ENCODE measurements at regions not wholly inside any gene's neighbourhood (a gene's known extent, or its start where the extent isn't known, plus 50 kb on each side); places are given as distances from the start of the nearest gene placed in this dataset.
"Not testable (repeated sequence)": the region's sequence is repeated elsewhere in the genome, so short reads cannot be mapped to it uniquely, and the experiment has no call there.

- Histone ChIP-seq H2AFZ (ENCODE audit: low read depth, low read length) (no peak overlapping the region), H3K9ac (replicated peaks; ENCODE audit: extremely low read depth, insufficient read depth, low read length) (no peak overlapping the region), H3K4me2 (ENCODE audit: insufficient read depth, low read length) (no peak overlapping the region), H3K27me3 (ENCODE audit: control insufficient read depth in 2 of 2, insufficient read depth in 2 of 2, low read length in 2 of 2) (no peaks in the 10 kb centered on the region), H3K9me3 (replicated peaks; ENCODE audit: control insufficient read depth, insufficient read depth, low read length) (no peaks in the 10 kb centered on the region), H4K20me1 (replicated peaks; ENCODE audit: control insufficient read depth, extremely low read depth, insufficient read depth, low read length) (no peaks in the 10 kb centered on the region), H3K4me1 (ENCODE audit: control insufficient read depth, extremely low read depth, insufficient read depth, low read length) (no peaks in the 10 kb centered on the region), H3K79me2 (ENCODE audit: control insufficient read depth, insufficient read depth, low read length) (no peaks in the 10 kb centered on the region), H3K9me1 (replicated peaks; ENCODE audit: control insufficient read depth, extremely low read depth, insufficient read depth, low read length) (no peaks in the 10 kb centered on the region), H3K27ac (ENCODE audit: insufficient read depth, low read depth, low read length) (no peak overlapping the region), H3K4me3 (replicated peaks in 1 of 3; ENCODE audit: insufficient read depth in 1 of 3, low read depth in 1 of 3, low read length in 3 of 3) (no peak overlapping the region), H3K36me3 (ENCODE audit: control insufficient read depth in 2 of 2, extremely low read depth in 1 of 2, insufficient read depth in 2 of 2, low read length in 2 of 2) (no peaks in the 10 kb centered on the region)
- POLR2A ChIA-PET = no interaction called here
- TF ChIP-seq MAX (IDR thresholded peaks at IDR 0.05; ENCODE audit: insufficient read depth, insufficient read length) (no peak), EZH2 (IDR thresholded peaks at IDR 0.05; ENCODE audit: borderline replicate concordance, low read depth, low read length, severe bottlenecking) (no peak), CTCF (IDR thresholded peaks at IDR 0.05; ENCODE audit: extremely low read depth in 1 of 2, insufficient read depth in 1 of 2, low read depth in 1 of 2, low read length in 2 of 2) (no peak), MYC (IDR thresholded peaks at IDR 0.05; ENCODE audit: low read depth, low read length) (no peak), FOS (IDR thresholded peaks at IDR 0.05; ENCODE audit: borderline replicate concordance, insufficient read depth, low read length) (no peak)
- no TSS peak for BruUV-seq (replicated peaks)
- intact Hi-C loops (cut with micrococcal nuclease) (no loop called here), dilution Hi-C loops (cut with MboI; ENCODE audit: extremely low pct_ligation_motif_present, low sequenced_read_pairs) (no loop called here)
- FAIRE-seq = no peak
- CTCF ChIA-PET = no interaction called here
- DNase-seq (ENCODE audit: low read depth, low spot score) = no peak
These were observed 961.5 kb downstream of the FAM181B start for GRCh38 chr11:81772166-81772565.

GRCh38 chr11:81769906-81770305 lies 963.8 kb downstream of the FAM181B start:
- H3K9ac ChIP-seq (replicated peaks; ENCODE audit: extremely low read depth, insufficient read depth, low read length); CTCF ChIA-PET; H3K27ac ChIP-seq (ENCODE audit: insufficient read depth, low read depth, low read length); intact Hi-C loops (cut with micrococcal nuclease); BruUV-seq (replicated peaks); dilution Hi-C loops (cut with MboI; ENCODE audit: extremely low pct_ligation_motif_present, low sequenced_read_pairs); H3K36me3 ChIP-seq (ENCODE audit: control insufficient read depth in 2 of 2, extremely low read depth in 1 of 2, insufficient read depth in 2 of 2, low read length in 2 of 2); FAIRE-seq; H2AFZ ChIP-seq (ENCODE audit: low read depth, low read length); H3K79me2 ChIP-seq (ENCODE audit: control insufficient read depth, insufficient read depth, low read length); H4K20me1 ChIP-seq (replicated peaks; ENCODE audit: control insufficient read depth, extremely low read depth, insufficient read depth, low read length); H3K4me3 ChIP-seq (replicated peaks in 1 of 3; ENCODE audit: insufficient read depth in 1 of 3, low read depth in 1 of 3, low read length in 3 of 3); H3K9me3 ChIP-seq (replicated peaks; ENCODE audit: control insufficient read depth, insufficient read depth, low read length); H3K27me3 ChIP-seq (ENCODE audit: control insufficient read depth in 2 of 2, insufficient read depth in 2 of 2, low read length in 2 of 2); H3K4me1 ChIP-seq (ENCODE audit: control insufficient read depth, extremely low read depth, insufficient read depth, low read length); H3K4me2 ChIP-seq (ENCODE audit: insufficient read depth, low read length); H3K9me1 ChIP-seq (replicated peaks; ENCODE audit: control insufficient read depth, extremely low read depth, insufficient read depth, low read length); POLR2A ChIA-PET; DNase-seq (ENCODE audit: low read depth, low spot score): not testable (repeated sequence)
